Fibroblast of lung (primary cell): ENCODE measurements at regions not wholly inside any gene's neighbourhood (a gene's known extent, or its start where the extent isn't known, plus 50 kb on each side); places are given as distances from the start of the nearest gene placed in this dataset.

ENCODE experiments used
- CTCF ChIP-seq, 2 donors: IDR thresholded peaks in 1 of 2; conservative IDR thresholded peaks in 1 of 2; 1 replicate in 1 of 2; 2 replicates in 1 of 2; pipeline ENCODE4 v1.5.1; 2011 to 2012; ENCODE audit warnings: low read length in 2 of 2, control low read depth in 1 of 2, inconsistent platforms in 1 of 2, low read depth in 1 of 2, mild to moderate bottlenecking in 1 of 2
- EZH2 ChIP-seq: IDR thresholded peaks from 2 replicates; pipeline ENCODE4 v1.5.1; 2012; ENCODE audit warnings: low read length, control low read depth, mild to moderate bottlenecking; ENCODE audit errors: missing control alignments

DNA sequence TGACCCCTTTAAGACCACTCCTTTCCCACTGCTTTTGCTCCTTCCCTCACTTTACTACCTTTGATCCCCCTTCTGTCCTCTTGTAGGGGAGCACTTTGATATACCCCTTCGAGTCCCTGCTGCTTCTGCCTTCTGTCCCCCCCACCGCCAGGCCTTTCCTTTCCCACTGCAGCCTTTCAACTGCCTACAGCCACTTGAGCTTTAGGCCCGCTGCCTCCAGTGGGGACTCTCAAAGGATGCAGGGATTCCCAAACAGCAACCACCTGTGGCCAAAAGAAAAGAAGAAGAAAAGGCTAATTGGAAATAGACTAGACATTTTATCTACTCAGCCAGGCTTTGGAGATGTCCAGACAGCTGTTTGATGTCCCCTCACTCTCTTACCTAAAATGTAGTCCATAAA lies 77.0 kb upstream of the DTNBP1 start:
- no peak for TF ChIP-seq CTCF (conservative IDR thresholded peaks at IDR 0.05 in 1 of 2, IDR thresholded peaks at IDR 0.05 in 1 of 2; ENCODE audit: low read depth in 1 of 2, low read length in 2 of 2)
- no peak for TF ChIP-seq EZH2
